Activated effector memory CD4-positive, alpha-beta T cell treated with anti-CD3 and anti-CD28 coated beads, Interleukin-2, amount 50 U/mL, for 16 hours (primary cell): ENCODE measurements at regions not wholly inside any gene's neighbourhood (a gene's known extent, or its start where the extent isn't known, plus 50 kb on each side); places are given as distances from the start of the nearest gene placed in this dataset.

Experiments used
- DNase-seq: peaks from one replicate; pipeline ENCODE4 v3.0.0-alpha.2; 2020

GRCh38 chr2:235314371-235314930 lies 179.4 kb upstream of the AGAP1 start:
- DNase-seq: no peak

GRCh38 chr2:235319095-235319494 lies 174.7 kb upstream of the AGAP1 start:
- DNase-seq: no peak

- DNase-seq: no peak
These were observed 173.5 kb upstream of the AGAP1 start for GRCh38 chr2:235320326-235320725.

GRCh38 chr2:235324324-235324723 lies 169.5 kb upstream of the AGAP1 start:
- DNase-seq: no peak

GRCh38 chr2:235325151-235325550 lies 168.7 kb upstream of the AGAP1 start:
- no peak for DNase-seq

- no peak for DNase-seq
These were observed 164.9 kb upstream of the AGAP1 start for GRCh38 chr2:235328991-235329390.

GRCh38 chr2:235330775-235331451 lies 162.9 kb upstream of the AGAP1 start:
- no peak for DNase-seq

- DNase-seq: no peak
These were observed 161.5 kb upstream of the AGAP1 start for GRCh38 chr2:235332240-235332890.

GRCh38 chr2:235333076-235333475 lies 160.8 kb upstream of the AGAP1 start:
- DNase-seq: no peak

GRCh38 chr2:235334179-235334578 lies 159.7 kb upstream of the AGAP1 start:
- no peak for DNase-seq

- DNase-seq: no peak
These were observed 150.6 kb upstream of the AGAP1 start for GRCh38 chr2:235343156-235343774.

- no peak for DNase-seq
These were observed 150.0 kb upstream of the AGAP1 start for GRCh38 chr2:235343869-235344268.

GRCh38 chr2:235345745-235346144 lies 148.1 kb upstream of the AGAP1 start:
- no peak for DNase-seq

- no peak for DNase-seq
These were observed 146.2 kb upstream of the AGAP1 start for GRCh38 chr2:235347691-235348090.

- DNase-seq: no peak
These were observed 145.5 kb upstream of the AGAP1 start for GRCh38 chr2:235348329-235348728.

- no peak for DNase-seq
These were observed 143.6 kb upstream of the AGAP1 start for GRCh38 chr2:235350234-235350633.

- DNase-seq: no peak
These were observed 141.3 kb upstream of the AGAP1 start for GRCh38 chr2:235352541-235352940.

GRCh38 chr2:235357881-235358280 lies 136.0 kb upstream of the AGAP1 start:
- DNase-seq: no peak

GRCh38 chr2:235358981-235359471 lies 134.8 kb upstream of the AGAP1 start:
- DNase-seq: no peak

GRCh38 chr2:235360446-235360845 lies 133.4 kb upstream of the AGAP1 start:
- no peak for DNase-seq

GRCh38 chr2:235365743-235366142 lies 128.1 kb upstream of the AGAP1 start:
- no peak for DNase-seq

GRCh38 chr2:235366390-235366789 lies 127.5 kb upstream of the AGAP1 start:
- no peak for DNase-seq

GRCh38 chr2:235366807-235367206 lies 127.0 kb upstream of the AGAP1 start:
- DNase-seq: no peak

GRCh38 chr2:235371018-235371417 lies 122.8 kb upstream of the AGAP1 start:
- no peak for DNase-seq
